ENCODE measurements at regions not wholly inside any gene's neighbourhood (a gene's known extent, or its start where the extent isn't known, plus 50 kb on each side); places are given as distances from the start of the nearest gene placed in this dataset.

- Histone ChIP-seq H3K9me3 (replicated peaks; ENCODE audit: control insufficient read depth, insufficient read depth, low read depth, low read length) (no peaks in the 10 kb centered on the region), H4K20me1 (replicated peaks; ENCODE audit: control insufficient read depth, insufficient read depth, low read length) (peaks cover 3% of the 10 kb centered on the region; the same call in 1 of the 2 replicates), H3K27me3 (ENCODE audit: control insufficient read depth in 2 of 2, insufficient read depth in 2 of 2, low read length in 2 of 2) (peaks cover 12 to 19% of the 10 kb centered on the region in 2 experiments; a peak in 4 of 5 replicates), H3K36me3 (ENCODE audit: control insufficient read depth, insufficient read depth, low read length) (no peaks in the 10 kb centered on the region), H3K4me3 (no peak overlapping the region), H3K4me2 (ENCODE audit: insufficient read depth, low read length) (no peak overlapping the region), H3K79me2 (ENCODE audit: control insufficient read depth, insufficient read depth, low read length) (no peaks in the 10 kb centered on the region), H3K27ac (ENCODE audit: extremely low read depth, low read depth, low read length) (no peak overlapping the region), H3K9ac (ENCODE audit: insufficient read depth in 1 of 2, low read depth in 2 of 2, low read length in 2 of 2) (no peak overlapping the region), H3K4me1 (replicated peaks in 1 of 2; ENCODE audit: control insufficient read depth in 2 of 2, insufficient read depth in 2 of 2, low read length in 2 of 2) (no peaks in the 10 kb centered on the region; a peak in 2 of 5 replicates), H3K9me1 (ENCODE audit: control insufficient read depth, insufficient read depth, low read length) (no peaks in the 10 kb centered on the region), H2AFZ (ENCODE audit: low read depth, low read length) (peak overlapping the region; percentile 19; the same call in 1 of the 2 replicates)
- peak; percentile 25; the same call in 1 of the 3 replicates for ATAC-seq
- ChIA-PET POLR2A (interaction anchor here (0.6 to 1.0 kb wide), 2 partner anchors 188 to 416 kb away, joined by 3 read pairs; no protein-coding TSS in a partner anchor), CTCF (ENCODE audit: low intra/inter-chr PET ratio) (no interaction called here)
- no peak for DNase-seq (ENCODE audit: extremely low read depth in 1 of 4, low spot score in 3 of 4)
- TF ChIP-seq HLTF (IDR thresholded peaks at IDR 0.05), result no peak
- no peak for TF ChIP-seq TRIM28 (IDR thresholded peaks at IDR 0.05)
- TF ChIP-seq RBBP5 (IDR thresholded peaks at IDR 0.05; ENCODE audit: borderline replicate concordance, insufficient read depth, low read length, poor library complexity, severe bottlenecking), result no peak
- TF ChIP-seq, protein P1, sequence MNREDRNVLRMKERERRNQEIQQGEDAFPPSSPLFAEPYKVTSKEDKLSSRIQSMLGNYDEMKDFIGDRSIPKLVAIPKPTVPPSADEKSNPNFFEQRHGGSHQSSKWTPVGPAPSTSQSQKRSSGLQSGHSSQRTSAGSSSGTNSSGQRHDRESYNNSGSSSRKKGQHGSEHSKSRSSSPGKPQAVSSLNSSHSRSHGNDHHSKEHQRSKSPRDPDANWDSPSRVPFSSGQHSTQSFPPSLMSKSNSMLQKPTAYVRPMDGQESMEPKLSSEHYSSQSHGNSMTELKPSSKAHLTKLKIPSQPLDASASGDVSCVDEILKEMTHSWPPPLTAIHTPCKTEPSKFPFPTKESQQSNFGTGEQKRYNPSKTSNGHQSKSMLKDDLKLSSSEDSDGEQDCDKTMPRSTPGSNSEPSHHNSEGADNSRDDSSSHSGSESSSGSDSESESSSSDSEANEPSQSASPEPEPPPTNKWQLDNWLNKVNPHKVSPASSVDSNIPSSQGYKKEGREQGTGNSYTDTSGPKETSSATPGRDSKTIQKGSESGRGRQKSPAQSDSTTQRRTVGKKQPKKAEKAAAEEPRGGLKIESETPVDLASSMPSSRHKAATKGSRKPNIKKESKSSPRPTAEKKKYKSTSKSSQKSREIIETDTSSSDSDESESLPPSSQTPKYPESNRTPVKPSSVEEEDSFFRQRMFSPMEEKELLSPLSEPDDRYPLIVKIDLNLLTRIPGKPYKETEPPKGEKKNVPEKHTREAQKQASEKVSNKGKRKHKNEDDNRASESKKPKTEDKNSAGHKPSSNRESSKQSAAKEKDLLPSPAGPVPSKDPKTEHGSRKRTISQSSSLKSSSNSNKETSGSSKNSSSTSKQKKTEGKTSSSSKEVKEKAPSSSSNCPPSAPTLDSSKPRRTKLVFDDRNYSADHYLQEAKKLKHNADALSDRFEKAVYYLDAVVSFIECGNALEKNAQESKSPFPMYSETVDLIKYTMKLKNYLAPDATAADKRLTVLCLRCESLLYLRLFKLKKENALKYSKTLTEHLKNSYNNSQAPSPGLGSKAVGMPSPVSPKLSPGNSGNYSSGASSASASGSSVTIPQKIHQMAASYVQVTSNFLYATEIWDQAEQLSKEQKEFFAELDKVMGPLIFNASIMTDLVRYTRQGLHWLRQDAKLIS (CRISPR knock-in tag; IDR thresholded peaks at IDR 0.05), result no peak
- no peak for TF ChIP-seq MAFG (tag; conservative IDR thresholded peaks at IDR 0.05)
- no peak for TF ChIP-seq FOS (IDR thresholded peaks at IDR 0.05; ENCODE audit: extremely low read depth, insufficient read length)
- FAIRE-seq, result peak; percentile 11
- WGBS (ENCODE audit: insufficient coverage, low coverage, missing lambda C conversion rate), result 12% methylated on average over 5 of the region's 5 CpGs
- no TSS peak for BruUV-seq (replicated peaks)
- intact Hi-C loops (cut with micrococcal nuclease) (no loop called here), in situ Hi-C loops (cut with MboI) (no loop called here)
Measured at GRCh38 chr6:6798448-6798860, 209.9 kb downstream of the LY86 start.

Measured in K562 (cell line).